Inflammatory macrophage treated with lipopolysaccharide for 1 hour (primary cell): ENCODE measurements at regions not wholly inside any gene's neighbourhood (a gene's known extent, or its start where the extent isn't known, plus 50 kb on each side); places are given as distances from the start of the nearest gene placed in this dataset.

Source experiments
- DNase-seq, 2 donors: peaks; one replicate each; pipeline ENCODE4 v3.0.0-alpha.2; 2020 to 2022

GRCh38 chr6:47114460-47114859, 72.3 kb upstream of the ADGRF1 start:
- no peak for DNase-seq

DNA sequence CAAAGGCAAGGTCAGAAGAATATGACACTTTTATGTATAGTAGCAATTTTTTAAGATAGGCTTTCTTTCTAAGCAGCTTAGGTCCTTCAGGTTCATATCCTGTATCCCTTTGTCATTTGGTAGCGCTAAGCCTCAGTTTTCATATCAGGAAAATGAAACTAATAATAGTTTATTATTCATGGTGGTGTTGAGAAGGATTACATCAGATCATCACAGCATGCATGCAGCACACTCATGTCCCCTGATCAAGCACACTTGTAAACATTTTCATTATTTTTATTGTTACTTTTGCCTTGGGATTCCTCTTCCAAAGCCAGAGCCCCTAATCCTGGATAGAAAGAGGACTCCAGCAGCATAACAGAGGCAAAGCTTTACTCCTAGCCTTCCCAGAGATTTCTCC, 70.2 kb upstream of the ADGRF1 start:
- no peak for DNase-seq

DNA sequence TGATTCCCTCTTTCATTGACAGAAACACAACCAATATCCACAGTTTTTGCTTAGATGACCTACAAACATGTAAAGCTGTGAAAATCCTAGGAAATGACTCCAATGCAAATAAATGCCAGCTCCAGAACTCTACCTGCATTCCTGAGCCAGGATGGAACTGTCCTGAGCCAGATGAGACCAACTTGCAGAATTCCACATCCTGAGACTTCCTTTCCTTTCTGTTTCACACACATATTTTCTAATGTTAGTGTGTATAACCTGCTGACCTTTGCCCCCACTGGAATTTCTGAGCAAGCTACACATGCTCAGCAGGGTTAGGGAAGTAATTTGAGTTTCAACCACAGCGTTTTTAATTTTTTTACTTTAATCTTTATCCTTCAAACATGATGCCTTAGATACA, 69.6 kb upstream of the ADGRF1 start:
- DNase-seq = no peak

GRCh38 chr6:47109281-47109680, 67.1 kb upstream of the ADGRF1 start:
- DNase-seq = no peak

DNA sequence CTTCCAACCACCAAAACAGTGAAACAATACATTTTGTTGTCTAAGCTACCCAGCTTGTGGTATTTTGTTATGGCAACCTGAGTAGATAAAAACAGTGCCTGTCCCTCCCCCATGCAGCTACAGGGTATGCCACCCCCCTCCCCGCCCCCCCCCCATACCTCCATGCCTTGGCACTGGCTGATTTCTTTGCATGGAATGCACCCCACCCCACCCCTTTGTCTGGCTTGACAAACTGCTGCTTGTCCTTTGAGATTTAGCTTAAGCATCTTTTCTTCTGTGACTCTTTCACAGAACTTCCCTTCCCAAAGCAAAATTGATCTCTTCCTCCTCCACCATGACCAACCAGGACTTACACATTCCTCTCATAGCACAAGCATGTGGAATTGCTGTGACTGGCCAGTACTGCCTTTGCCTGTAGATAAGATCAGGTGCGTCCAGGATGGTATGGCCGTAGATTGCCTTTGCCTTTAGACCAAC, 64.6 kb upstream of the ADGRF1 start:
- no peak for DNase-seq

- DNase-seq = no peak
These were observed 64.1 kb upstream of the ADGRF1 start for GRCh38 chr6:47106216-47106615.

DNA sequence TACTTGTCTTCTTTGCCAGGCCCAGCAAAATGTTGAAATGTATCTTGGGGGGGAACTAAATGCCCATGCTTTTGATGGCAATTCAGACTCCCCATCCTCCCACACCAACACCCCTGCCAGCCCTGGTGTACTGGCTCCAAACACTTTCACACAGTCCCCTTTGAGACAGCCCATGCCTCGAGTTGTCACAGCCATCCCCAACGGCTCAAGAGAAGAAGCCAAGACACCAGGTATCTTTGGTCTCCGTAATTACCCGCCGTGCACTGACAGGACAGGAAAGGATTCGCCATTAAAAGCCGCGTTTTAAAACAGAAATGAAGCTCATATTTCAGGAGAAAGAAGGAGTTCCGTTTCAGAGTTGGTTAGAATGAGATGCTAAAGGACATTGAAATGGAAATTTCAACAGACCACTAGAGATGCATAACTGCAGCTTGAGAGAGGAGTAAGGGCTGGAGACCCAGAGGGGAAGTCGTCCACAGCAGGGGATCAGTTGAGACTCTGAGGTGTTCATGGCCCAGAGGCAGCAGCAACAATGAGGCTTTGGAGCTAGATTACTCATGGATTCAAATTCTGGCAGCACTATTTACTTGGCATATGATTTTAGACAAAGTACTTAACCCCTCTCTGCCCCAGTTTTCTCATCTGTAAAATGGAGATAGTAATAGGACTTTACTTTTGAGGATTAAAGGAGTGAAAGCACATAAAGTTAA, 63.5 kb upstream of the ADGRF1 start:
- no peak for DNase-seq

DNA sequence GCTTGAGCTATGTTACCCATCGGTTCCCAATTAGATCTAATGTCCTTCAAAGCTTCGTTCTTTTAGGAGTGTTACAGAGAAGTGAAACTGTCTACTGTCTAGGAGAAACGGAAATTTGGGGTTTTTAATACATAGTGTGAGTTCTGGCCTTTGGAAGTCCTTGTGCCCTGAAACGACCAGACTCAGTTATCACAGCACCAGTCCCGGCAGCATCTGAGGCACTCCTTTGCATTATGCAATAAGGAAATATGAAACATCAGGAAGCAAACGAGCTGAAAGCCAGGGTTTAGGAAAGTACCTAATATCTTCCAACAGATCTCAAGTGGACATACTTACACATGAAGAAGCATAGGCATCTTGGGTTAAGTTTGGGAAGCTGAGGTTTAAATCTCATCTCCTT, 61.8 kb upstream of the ADGRF1 start:
- peak; percentile 56 to 73 for DNase-seq

GRCh38 chr6:47102331-47102730, 60.2 kb upstream of the ADGRF1 start:
- DNase-seq = no peak

DNA sequence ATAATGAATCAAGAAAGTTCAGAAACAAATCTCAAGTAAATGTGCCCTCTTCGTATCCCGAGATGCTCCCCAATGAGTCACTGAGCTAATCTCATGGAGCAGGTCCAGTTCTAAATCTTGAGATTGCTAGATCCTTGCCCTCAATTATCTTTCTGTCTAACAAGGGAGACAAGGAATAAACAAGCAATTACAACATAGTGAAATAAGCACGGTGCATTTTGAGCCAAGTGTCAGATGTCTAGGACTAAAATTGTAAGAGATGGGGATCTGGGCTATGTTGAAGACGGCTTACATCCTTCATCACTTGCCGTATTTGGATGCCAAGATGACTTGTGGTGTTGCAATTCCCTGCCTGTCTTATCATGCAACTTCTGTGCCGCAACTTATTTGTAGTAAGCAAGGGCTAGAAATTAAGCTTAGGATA, 56.5 kb upstream of the ADGRF1 start:
- no peak for DNase-seq

DNA sequence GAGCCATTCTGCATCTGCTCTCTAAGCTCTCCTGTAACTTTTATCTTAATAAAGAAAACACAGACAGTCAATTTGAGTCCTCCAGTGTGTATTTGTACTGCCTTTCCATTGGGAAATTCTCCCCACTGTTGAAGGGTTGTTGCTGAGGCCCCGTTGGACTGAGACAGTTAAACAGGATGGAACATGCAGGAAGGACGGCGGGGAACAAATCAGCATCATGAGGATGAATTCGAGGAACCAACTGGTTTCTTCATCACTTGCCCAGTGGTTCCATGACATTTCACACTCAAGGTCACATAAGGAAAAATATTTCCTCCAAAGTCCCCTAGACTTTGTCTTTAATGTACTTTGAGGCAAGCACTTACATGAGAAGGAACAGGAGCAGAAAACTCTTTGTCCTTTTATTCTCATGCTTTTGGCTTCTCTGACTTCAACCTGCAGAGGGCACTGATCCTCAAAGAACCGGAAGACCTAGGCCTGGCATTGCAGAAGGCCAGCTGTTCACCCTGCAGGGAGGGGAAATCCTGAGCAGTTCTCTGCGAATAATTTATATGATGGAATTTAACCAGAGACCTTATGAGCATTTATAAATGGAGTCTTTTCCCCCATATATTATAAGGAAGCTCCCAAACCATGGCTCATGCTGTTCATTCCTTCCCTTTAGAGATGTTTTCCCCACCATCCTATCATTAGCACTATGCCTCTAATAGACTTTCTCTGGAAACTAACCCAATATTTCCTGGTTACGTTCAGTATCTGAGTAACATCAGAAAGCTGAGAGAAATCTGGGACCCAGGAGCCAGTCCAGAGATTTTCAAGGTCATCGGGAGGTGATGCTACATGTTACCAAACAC, 55.2 kb upstream of the ADGRF1 start:
- DNase-seq = peak; percentile 73 to 82

GRCh38 chr6:47096211-47096895, 54.2 kb upstream of the ADGRF1 start:
- DNase-seq = no peak

- no peak for DNase-seq
These were observed 52.3 kb upstream of the ADGRF1 start for GRCh38 chr6:47094241-47094925.

- DNase-seq = no peak
These were observed 51.0 kb upstream of the ADGRF1 start for GRCh38 chr6:47093169-47093568.

DNA sequence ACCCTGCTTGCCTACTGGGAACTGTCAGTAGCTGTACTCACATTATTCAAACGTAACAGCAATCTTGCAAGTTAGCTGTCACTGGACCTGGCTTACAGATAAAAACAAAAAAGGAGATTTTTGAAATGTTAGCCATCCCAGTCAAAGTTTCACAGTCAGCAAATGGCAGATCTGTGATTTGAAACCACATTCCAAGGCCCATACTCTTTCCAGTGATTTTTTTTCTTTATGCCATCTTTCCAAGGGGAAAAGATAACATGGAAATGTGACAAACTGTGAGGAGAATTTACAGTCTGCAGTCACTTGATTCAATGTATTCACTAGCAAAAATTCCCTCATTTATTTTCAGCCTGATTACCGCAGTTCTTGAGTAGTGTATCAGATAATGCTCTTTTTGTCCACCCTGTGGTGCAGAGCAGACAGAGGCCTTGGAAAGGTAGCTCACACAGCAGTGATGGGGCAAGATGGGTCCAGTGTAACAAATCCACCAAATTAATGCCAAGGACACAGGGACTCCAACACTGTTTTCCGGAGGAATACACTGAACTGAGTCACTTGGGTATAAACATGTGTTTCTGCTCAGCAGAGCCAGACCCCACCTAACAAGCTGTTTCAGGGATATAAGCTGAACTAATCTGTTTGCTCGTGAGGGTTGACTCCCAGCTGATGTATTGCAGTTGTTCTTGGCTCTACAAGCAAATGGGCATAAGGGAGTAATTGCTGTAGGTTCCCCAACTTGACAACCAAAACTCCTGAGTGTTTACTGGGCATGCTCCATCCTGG, 49.9 kb upstream of the ADGRF1 start:
- no peak for DNase-seq
